Hepatocyte (in vitro differentiated cells): ENCODE measurements at regions not wholly inside any gene's neighbourhood (a gene's known extent, or its start where the extent isn't known, plus 50 kb on each side); places are given as distances from the start of the nearest gene placed in this dataset.
"Not testable (repeated sequence)": the region's sequence is repeated elsewhere in the genome, so short reads cannot be mapped to it uniquely, and the experiment has no call there.

Experiments
- DNase-seq: peaks from one replicate; pipeline ENCODE4 v3.0.0-alpha.2; 2016; ENCODE audit warnings: low spot score
- H2AFZ ChIP-seq: fragments of 200-600 bp; sonication (generic); 2 replicates; pipeline ENCODE4 v1.6.0; 2016; ENCODE audit warnings: antibody characterized with exemption, mild to moderate bottlenecking
- H3K27ac ChIP-seq: fragments of 200-600 bp; sonication (generic); 2 replicates; pipeline ENCODE4 v1.5.1; 2016; ENCODE audit warnings: mild to moderate bottlenecking
- H3K27me3 ChIP-seq: fragments of 200-600 bp; sonication (generic); 2 replicates; pipeline ENCODE4 v1.6.1; 2016
- H3K36me3 ChIP-seq: fragments of 200-600 bp; sonication (generic); replicated peaks from 2 replicates; pipeline ENCODE4 v1.5.1; 2016; ENCODE audit warnings: low read depth; ENCODE audit not compliant: insufficient read depth
- H3K4me1 ChIP-seq: fragments of 200-600 bp; sonication (generic); 2 replicates; pipeline ENCODE4 v1.5.1; 2016; ENCODE audit warnings: mild to moderate bottlenecking, moderate library complexity; ENCODE audit not compliant: insufficient read depth
- H3K4me2 ChIP-seq: fragments of 200-600 bp; sonication (generic); 2 replicates; pipeline ENCODE4 v1.6.0; 2016
- H3K4me3 ChIP-seq: fragments of 200-600 bp; sonication (generic); 2 replicates; pipeline ENCODE4 v1.5.1; 2016; ENCODE audit warnings: mild to moderate bottlenecking
- H3K79me2 ChIP-seq: fragments of 200-600 bp; sonication (generic); 2 replicates; pipeline ENCODE4 v1.6.0; 2017; ENCODE audit warnings: mild to moderate bottlenecking
- H3K9me2 ChIP-seq: fragments of 200-600 bp; sonication (generic); replicated peaks from 2 replicates; pipeline ENCODE4 v1.6.0; 2017; ENCODE audit warnings: mild to moderate bottlenecking; ENCODE audit not compliant: insufficient read depth
- H3K9me3 ChIP-seq: fragments of 200-600 bp; sonication (generic); 2 replicates; pipeline ENCODE4 v1.5.1; 2016; ENCODE audit warnings: low read depth, mild to moderate bottlenecking
- H4K20me1 ChIP-seq: fragments of 200-600 bp; sonication (generic); 2 replicates; pipeline ENCODE4 v1.6.0; 2016; ENCODE audit warnings: mild to moderate bottlenecking; ENCODE audit not compliant: insufficient read depth, poor library complexity, severe bottlenecking
- CTCF ChIP-seq: fragments of 200-600 bp; sonication (generic); IDR thresholded peaks from 2 replicates; pipeline ENCODE4 v1.5.1; 2016; ENCODE audit warnings: antibody characterized with exemption, mild to moderate bottlenecking; ENCODE audit not compliant: poor library complexity
- EZH2 ChIP-seq: fragments of 200-600 bp; sonication (generic); IDR thresholded peaks from 2 replicates; pipeline ENCODE4 v1.6.1; 2016; ENCODE audit warnings: antibody characterized with exemption, mild to moderate bottlenecking, borderline replicate concordance
- EZH2phosphoT487 ChIP-seq: fragments of 200-600 bp; sonication (generic); IDR thresholded peaks from one replicate; pipeline ENCODE4 v1.6.1; 2018; ENCODE audit warnings: antibody characterized with exemption, mild to moderate bottlenecking, low read depth, moderate library complexity; ENCODE audit not compliant: unreplicated experiment, severe bottlenecking
- WGBS: methylation state at CpG from one replicate; pipeline ENCODE4 v1.1.6; 2016; ENCODE audit warnings: low lambda C conversion rate; ENCODE audit errors: missing lambda C conversion rate; 5-methylcytosine and 5-hydroxymethylcytosine counted together

DNA sequence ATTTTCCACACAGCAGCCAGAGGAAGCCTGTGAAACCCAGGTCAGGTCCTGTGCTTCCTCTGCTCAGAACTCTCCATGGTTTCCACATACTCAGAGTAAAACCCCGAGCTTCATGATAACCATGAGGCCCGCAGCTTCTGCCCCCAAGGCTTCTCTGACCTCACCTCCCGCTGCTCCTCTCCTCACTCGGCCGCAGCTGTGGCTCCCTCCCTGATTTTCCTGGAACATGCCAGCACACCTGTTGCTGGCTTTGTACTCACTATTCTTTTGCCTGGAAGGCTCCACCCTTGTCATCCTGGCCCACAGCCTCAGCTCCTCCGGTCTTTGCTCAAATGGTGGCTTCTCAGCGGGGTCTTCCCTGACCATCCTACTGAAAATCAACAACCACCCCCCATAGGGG lies 341.7 kb downstream of the PREX1 start:
- no peak overlapping the region for H3K4me2 ChIP-seq

GRCh38 chr20:48485153-48485552 lies 342.6 kb downstream of the PREX1 start:
- H3K79me2 ChIP-seq, H3K4me3 ChIP-seq, H3K4me2 ChIP-seq, H2AFZ ChIP-seq, H3K36me3 ChIP-seq, H3K27me3 ChIP-seq, H3K9me2 ChIP-seq, H4K20me1 ChIP-seq, H3K9me3 ChIP-seq: not testable (repeated sequence)
- H3K27ac ChIP-seq = peak overlapping the region; percentile 60
- WGBS = 61% methylated on average over 7 of the region's 7 CpGs
- peaks cover 10% of the 10 kb centered on the region for H3K4me1 ChIP-seq
- peak; percentile 38 for DNase-seq
- TF ChIP-seq CTCF = peak; percentile 11

More for the DNA sequence above, 341.7 kb downstream of the PREX1 start:
- Histone ChIP-seq H3K27me3 (peaks cover under 1% of the 10 kb centered on the region), H3K4me1 (peaks cover 10% of the 10 kb centered on the region), H4K20me1 (no peaks in the 10 kb centered on the region), H3K36me3 (no peaks in the 10 kb centered on the region), H3K27ac (peak overlapping the region; percentile 88), H2AFZ (no peak overlapping the region), H3K9me2 (no peaks in the 10 kb centered on the region), H3K4me3 (no peak overlapping the region), H3K79me2 (no peaks in the 10 kb centered on the region), H3K9me3 (no peaks in the 10 kb centered on the region)
- DNase-seq = no peak
- WGBS = 66% methylated on average over 7 of the region's 7 CpGs
- TF ChIP-seq EZH2 = no peak
- no peak for TF ChIP-seq CTCF

DNA sequence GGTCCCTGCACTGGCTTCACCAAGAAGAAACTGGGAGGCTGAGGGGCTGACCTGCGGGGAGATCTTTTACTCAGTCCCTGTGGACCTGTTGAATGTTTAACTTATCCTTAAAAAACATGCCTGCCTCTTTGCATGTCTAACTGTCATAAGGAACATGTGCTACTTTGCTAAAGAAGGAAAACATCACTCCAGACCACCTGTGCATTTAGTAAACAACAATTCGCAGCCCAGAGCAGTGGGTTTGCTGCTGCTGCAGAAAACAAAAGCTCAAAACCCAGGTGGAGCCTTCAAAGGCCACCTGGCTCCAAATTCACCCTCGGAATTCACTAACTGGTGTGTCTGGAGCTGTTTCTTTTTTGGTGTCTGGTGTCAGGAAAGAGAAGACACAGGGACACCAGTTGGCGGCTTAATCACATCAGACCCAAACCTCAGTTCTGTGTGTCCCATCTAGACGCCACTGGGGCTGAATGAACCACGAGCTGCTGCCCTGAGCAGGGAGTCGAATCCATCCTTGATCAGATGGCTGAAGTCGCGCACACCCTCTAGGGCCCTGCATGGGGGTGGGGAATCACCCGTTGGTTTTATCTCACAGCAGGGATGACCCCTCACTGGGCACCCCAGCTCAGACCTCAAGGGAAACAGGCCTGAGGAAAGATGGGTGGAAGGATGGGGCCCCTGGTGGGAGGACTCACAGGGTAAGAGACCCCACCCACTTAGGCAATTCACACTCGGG lies 344.3 kb downstream of the PREX1 start:
- Histone ChIP-seq H3K27me3 (peaks cover 6% of the 10 kb centered on the region), H2AFZ (no peak overlapping the region), H3K4me3 (no peak overlapping the region), H3K79me2 (no peaks in the 10 kb centered on the region), H3K9me3 (no peaks in the 10 kb centered on the region), H3K4me1 (peaks cover 10% of the 10 kb centered on the region), H3K9me2 (no peaks in the 10 kb centered on the region), H3K36me3 (no peaks in the 10 kb centered on the region), H3K4me2 (no peak overlapping the region), H4K20me1 (no peaks in the 10 kb centered on the region), H3K27ac (no peak overlapping the region)
- no peak for DNase-seq
- TF ChIP-seq EZH2 (no peak), EZH2phosphoT487 (no peak), CTCF (no peak)
- WGBS = 75% methylated on average over 11 of the region's 11 CpGs

GRCh38 chr20:48482790-48483189 lies 345.0 kb downstream of the PREX1 start:
- DNase-seq = no peak
- peaks cover 6% of the 10 kb centered on the region for H3K27me3 ChIP-seq
- peaks cover 10% of the 10 kb centered on the region for H3K4me1 ChIP-seq
- H3K4me2 ChIP-seq = no peak overlapping the region
- no peak for TF ChIP-seq EZH2phosphoT487
- no peak for TF ChIP-seq EZH2
- no peak for TF ChIP-seq CTCF
- 92% methylated on average over 9 of the region's 9 CpGs for WGBS
- no peaks in the 10 kb centered on the region for H3K9me3 ChIP-seq
- no peak overlapping the region for H3K27ac ChIP-seq
- H3K4me3 ChIP-seq = no peak overlapping the region
- H3K36me3 ChIP-seq = no peaks in the 10 kb centered on the region
- H3K9me2 ChIP-seq = no peaks in the 10 kb centered on the region
- no peak overlapping the region for H2AFZ ChIP-seq
- H4K20me1 ChIP-seq = no peaks in the 10 kb centered on the region
- no peaks in the 10 kb centered on the region for H3K79me2 ChIP-seq
